Central memory CD8-positive, alpha-beta T cell (primary cell): ENCODE measurements at regions not wholly inside any gene's neighbourhood (a gene's known extent, or its start where the extent isn't known, plus 50 kb on each side); places are given as distances from the start of the nearest gene placed in this dataset.
"Not testable (repeated sequence)": the region's sequence is repeated elsewhere in the genome, so short reads cannot be mapped to it uniquely, and the experiment has no call there.

ENCODE experiments used
- ATAC-seq: fragments of 150-1000 bp; cut with Tn5 transposase; replicated peaks from 2 replicates; pipeline ENCODE4 v1.10.0; 2022; ENCODE audit warnings: mild to moderate bottlenecking, moderate FRiP score, moderate number of reproducible peaks; ENCODE audit not compliant: poor library complexity, severe bottlenecking; ENCODE audit errors: extremely low read depth
- DNase-seq, 2 donors: peaks; one replicate each; pipeline ENCODE4 v3.0.0; 2021; ENCODE audit warnings: low spot score in 2 of 2
- H3K27ac Mint-ChIP-seq: one replicate; pipeline ENCODE4 v1.8.0; 2022; ENCODE audit warnings: low read depth, mild to moderate bottlenecking, moderate library complexity, mixed read lengths
- H3K27me3 Mint-ChIP-seq: one replicate; pipeline ENCODE4 v1.8.0; 2022; ENCODE audit warnings: mixed read lengths
- H3K36me3 Mint-ChIP-seq: one replicate; pipeline ENCODE4 v1.8.0; 2022; ENCODE audit warnings: mild to moderate bottlenecking, moderate library complexity, mixed read lengths; ENCODE audit not compliant: insufficient read depth
- H3K4me1 Mint-ChIP-seq: one replicate; pipeline ENCODE4 v1.8.0; 2022; ENCODE audit warnings: mixed read lengths
- H3K4me3 Mint-ChIP-seq: one replicate; pipeline ENCODE4 v1.8.0; 2022; ENCODE audit warnings: mild to moderate bottlenecking, moderate library complexity, mixed read lengths
- H3K9me3 Mint-ChIP-seq: one replicate; pipeline ENCODE4 v1.8.0; 2022; ENCODE audit warnings: mixed read lengths

DNA sequence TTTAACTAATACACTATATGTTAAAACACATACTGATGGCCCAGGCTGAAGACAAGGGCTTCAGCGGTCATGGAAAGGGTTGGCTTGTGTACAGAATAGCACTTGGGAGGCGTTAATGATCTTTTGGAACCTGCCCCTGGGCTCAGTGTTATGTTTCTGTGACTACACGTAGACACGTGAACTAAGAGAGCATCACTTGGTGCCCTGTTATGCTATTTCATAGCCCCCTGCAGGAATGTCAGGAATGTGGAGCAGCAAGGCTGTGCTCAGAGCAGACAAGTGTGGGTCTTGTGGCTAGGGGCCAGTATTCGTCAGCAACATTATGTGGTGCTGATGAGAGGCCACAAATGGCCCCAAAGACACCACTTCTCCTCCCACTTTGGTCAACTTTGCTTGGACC lies 132.4 kb downstream of the MAP3K21 start:
- Mint-ChIP-seq H3K36me3 (no peaks in the 10 kb centered on the region), H3K9me3 (no peaks in the 10 kb centered on the region), H3K4me3 (no peak overlapping the region), H3K27me3 (peaks cover 38% of the 10 kb centered on the region), H3K4me1 (no peaks in the 10 kb centered on the region), H3K27ac (no peak overlapping the region)
- no peak for DNase-seq
- ATAC-seq, result no peak

GRCh38 chr1:233460692-233461091 lies 133.2 kb downstream of the MAP3K21 start:
- Mint-ChIP-seq H3K36me3 (no peaks in the 10 kb centered on the region), H3K4me3 (no peak overlapping the region), H3K27ac (no peak overlapping the region), H3K9me3 (no peaks in the 10 kb centered on the region), H3K4me1 (no peaks in the 10 kb centered on the region), H3K27me3 (peaks cover 31% of the 10 kb centered on the region)
- ATAC-seq (no peak), DNase-seq (no peak)

GRCh38 chr1:233461847-233462246 lies 134.3 kb downstream of the MAP3K21 start:
- no peak for ATAC-seq

DNA sequence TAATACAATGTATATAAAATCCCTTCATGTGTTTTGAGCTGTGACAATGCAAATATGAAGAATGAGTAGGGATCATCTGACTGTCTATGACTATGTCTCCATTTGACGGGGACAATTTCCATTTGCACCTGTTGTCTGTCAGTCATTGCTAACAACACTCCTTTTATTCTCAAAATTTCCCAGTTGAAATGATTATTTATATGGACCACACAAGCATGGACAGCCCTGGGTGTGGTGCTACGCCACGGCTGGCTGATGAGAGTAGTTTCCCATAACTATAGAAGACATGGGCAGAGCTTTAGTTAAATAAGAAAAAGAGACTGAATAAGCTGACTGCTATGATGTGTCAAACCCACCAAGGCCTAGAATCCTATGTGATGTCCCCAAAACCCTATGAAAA lies 135.8 kb downstream of the MAP3K21 start:
- Mint-ChIP-seq H3K9me3 (no peaks in the 10 kb centered on the region), H3K27me3 (peaks cover 28% of the 10 kb centered on the region), H3K4me1 (no peaks in the 10 kb centered on the region), H3K27ac (no peak overlapping the region), H3K36me3 (no peaks in the 10 kb centered on the region), H3K4me3 (no peak overlapping the region)
- no peak for DNase-seq
- ATAC-seq, result no peak

More at GRCh38 chr1:233461847-233462246, 134.3 kb downstream of the MAP3K21 start:
- H3K27me3 Mint-ChIP-seq, result peaks cover 28% of the 10 kb centered on the region
- no peaks in the 10 kb centered on the region for H3K9me3 Mint-ChIP-seq
- no peaks in the 10 kb centered on the region for H3K4me1 Mint-ChIP-seq
- DNase-seq, result no peak
- H3K4me3 Mint-ChIP-seq, result no peak overlapping the region
- no peaks in the 10 kb centered on the region for H3K36me3 Mint-ChIP-seq
- no peak overlapping the region for H3K27ac Mint-ChIP-seq

DNA sequence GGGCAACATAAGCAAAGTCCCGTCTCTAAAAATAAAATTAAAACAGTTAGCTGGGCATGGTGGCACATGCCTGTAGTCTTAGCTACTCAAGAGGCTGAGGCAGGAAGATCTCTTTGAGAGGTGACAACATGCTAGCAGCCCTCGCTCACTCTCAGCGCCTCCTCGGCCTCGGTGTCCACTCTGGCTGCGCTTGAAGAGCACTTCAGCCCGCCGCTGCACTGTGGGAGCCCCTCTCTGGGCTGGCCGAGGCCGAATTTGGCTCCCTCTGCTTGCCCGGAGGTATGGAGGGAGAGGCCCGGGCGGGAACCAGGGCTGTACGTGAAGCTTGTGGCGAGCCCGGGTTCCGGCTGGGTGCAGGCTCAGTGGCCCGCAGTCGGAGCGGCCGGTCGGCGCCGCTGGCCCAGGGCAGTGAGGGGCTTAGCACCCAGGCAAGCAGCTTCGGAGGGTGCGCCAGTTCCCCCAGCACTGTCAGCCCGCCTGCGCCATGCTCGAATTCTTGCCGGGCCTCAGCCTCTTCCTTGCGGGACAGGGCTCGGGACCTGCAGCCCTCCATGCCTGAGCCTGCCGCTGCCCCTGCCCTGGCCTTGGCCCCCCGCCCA lies 138.3 kb downstream of the MAP3K21 start:
- no peak for ATAC-seq
- H3K9me3 Mint-ChIP-seq, result no peaks in the 10 kb centered on the region
- DNase-seq, result no peak
- no peaks in the 10 kb centered on the region for H3K36me3 Mint-ChIP-seq
- H3K27me3 Mint-ChIP-seq, result peaks cover 12% of the 10 kb centered on the region
- H3K27ac Mint-ChIP-seq, result no peak overlapping the region
- no peak overlapping the region for H3K4me3 Mint-ChIP-seq
- H3K4me1 Mint-ChIP-seq, result no peaks in the 10 kb centered on the region

DNA sequence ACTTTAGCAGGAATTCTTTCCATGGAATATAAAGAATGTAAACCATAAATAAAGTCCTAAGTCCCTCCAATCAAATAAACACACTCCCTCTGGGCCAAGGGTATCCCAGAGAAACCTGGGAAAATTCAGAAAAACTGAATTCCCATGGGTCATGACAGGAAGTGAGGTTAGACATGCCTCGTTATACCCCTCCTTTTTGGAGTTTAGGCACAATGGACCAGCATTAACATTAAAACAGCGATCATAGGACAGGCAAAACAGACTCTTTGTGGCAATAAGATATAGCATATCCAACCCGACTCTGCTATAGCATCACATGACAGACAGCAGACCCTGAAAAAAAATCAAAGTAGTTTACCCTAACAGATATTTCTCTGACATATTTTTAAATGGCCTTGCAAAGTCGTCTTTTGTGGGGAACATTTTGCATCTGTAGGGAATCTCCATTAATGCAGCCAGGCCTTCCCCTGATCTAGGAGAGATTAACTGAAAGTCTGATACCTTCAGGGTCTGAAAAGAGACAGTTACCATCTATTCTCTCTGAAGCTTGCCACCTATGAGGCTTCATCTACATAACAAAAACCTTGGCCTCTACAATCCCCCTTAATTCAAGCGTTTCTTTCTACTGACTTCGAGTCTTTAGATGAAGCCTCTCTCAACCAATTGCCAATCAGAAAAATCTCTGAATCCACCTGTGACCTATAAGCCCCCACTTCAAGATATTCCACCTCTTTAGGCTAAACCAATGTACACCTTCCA lies 143.0 kb upstream of the KCNK1 start:
- peaks cover 34% of the 10 kb centered on the region for H3K27me3 Mint-ChIP-seq
- no peaks in the 10 kb centered on the region for H3K4me1 Mint-ChIP-seq
- H3K27ac Mint-ChIP-seq, result no peak overlapping the region
- DNase-seq (no peak), ATAC-seq (no peak)
- H3K9me3 Mint-ChIP-seq, result no peaks in the 10 kb centered on the region
- H3K4me3 Mint-ChIP-seq, result no peak overlapping the region
- no peaks in the 10 kb centered on the region for H3K36me3 Mint-ChIP-seq

- not testable (repeated sequence) for H3K36me3 Mint-ChIP-seq, ATAC-seq, DNase-seq, H3K9me3 Mint-ChIP-seq, H3K4me3 Mint-ChIP-seq, H3K4me1 Mint-ChIP-seq, H3K27ac Mint-ChIP-seq
- peaks cover 39% of the 10 kb centered on the region for H3K27me3 Mint-ChIP-seq
These were observed 142.1 kb upstream of the KCNK1 start for GRCh38 chr1:233471851-233472250.

- not testable (repeated sequence) for H3K9me3 Mint-ChIP-seq, H3K4me3 Mint-ChIP-seq, H3K4me1 Mint-ChIP-seq, DNase-seq, H3K36me3 Mint-ChIP-seq, ATAC-seq, H3K27ac Mint-ChIP-seq
- peaks cover 48% of the 10 kb centered on the region for H3K27me3 Mint-ChIP-seq
These were observed 141.1 kb upstream of the KCNK1 start for GRCh38 chr1:233472796-233473195.

DNA sequence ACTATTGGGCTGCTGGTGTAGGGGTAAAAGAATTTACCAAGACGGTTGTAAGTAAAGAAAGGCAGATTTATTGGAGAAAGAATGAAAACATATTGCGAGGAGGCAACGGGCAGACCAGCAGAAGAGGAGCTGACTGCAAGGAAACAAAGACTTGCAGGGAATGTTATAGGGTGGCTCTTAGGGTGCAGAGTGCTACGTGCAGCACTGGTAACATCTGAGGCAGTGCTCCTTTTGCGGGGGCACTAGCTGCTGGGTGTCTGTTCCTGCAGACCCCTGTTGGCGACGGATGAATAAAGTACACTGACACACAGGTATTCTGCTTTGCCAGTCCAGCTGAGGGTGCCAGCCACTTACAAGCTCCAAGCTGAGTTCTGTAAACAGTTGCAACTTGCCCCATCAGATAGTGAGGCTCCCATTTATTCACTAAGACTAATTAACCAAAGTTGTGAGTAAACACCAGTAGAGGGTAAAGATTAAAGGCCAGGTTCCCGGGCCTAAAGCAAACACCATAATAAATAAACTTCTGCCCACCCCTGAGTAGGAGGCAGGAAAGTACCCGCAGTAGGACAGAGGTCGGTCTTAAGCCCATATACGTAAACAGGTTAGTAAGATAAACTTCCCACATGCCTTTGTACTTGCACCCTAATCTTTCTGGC lies 140.2 kb upstream of the KCNK1 start:
- no peaks in the 10 kb centered on the region for H3K9me3 Mint-ChIP-seq
- peaks cover 57% of the 10 kb centered on the region for H3K27me3 Mint-ChIP-seq
- no peaks in the 10 kb centered on the region for H3K4me1 Mint-ChIP-seq
- ATAC-seq (no peak), DNase-seq (no peak)
- H3K27ac Mint-ChIP-seq, result no peak overlapping the region
- H3K4me3 Mint-ChIP-seq, result no peak overlapping the region
- H3K36me3 Mint-ChIP-seq, result no peaks in the 10 kb centered on the region

DNA sequence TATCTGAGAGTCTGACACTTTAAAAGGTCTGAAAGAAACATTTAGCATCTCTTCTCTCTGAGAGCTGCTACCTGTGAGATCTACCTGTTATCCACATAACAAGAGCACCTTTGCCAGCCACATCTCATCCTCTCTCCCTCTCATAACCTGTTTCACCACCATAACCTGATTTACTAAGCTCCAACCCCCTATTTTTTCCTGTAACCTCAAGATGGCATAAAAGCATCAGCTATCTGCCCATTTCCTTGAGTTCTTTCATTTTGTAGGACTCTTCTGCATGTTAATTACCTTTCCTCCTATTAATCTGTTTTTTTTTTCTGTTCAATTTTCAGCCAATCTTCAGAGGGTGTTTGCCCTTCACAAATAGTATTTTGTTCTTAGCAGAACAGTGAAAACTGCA lies 136.5 kb upstream of the KCNK1 start:
- DNase-seq (no peak), ATAC-seq (no peak)
- Mint-ChIP-seq H3K4me3 (no peak overlapping the region), H3K27me3 (peaks cover 66% of the 10 kb centered on the region), H3K27ac (no peak overlapping the region), H3K4me1 (no peaks in the 10 kb centered on the region), H3K36me3 (no peaks in the 10 kb centered on the region), H3K9me3 (no peaks in the 10 kb centered on the region)

DNA sequence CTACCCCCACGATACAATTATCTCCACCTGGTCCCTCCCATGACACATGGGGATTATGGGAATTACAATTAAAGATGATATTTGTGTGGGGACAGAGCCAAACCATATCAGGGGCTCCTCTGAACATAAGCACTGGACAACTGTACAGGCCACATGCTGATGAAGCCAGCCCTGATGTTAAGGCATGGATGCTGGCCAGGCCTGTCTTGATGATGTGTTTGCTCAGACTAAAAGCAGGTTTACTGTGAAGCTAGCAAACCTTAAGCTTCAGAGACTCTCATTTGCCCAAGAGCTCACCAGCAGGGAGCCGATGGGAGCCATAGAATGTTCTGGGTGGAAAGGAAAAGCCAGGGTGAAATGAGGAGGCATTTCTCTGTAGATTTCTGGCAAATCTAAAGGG lies 135.3 kb upstream of the KCNK1 start:
- Mint-ChIP-seq H3K4me1 (no peaks in the 10 kb centered on the region), H3K27me3 (peaks cover 60% of the 10 kb centered on the region), H3K36me3 (no peaks in the 10 kb centered on the region), H3K9me3 (no peaks in the 10 kb centered on the region), H3K27ac (no peak overlapping the region), H3K4me3 (no peak overlapping the region)
- ATAC-seq (no peak), DNase-seq (no peak)

GRCh38 chr1:233479110-233479890 lies 134.6 kb upstream of the KCNK1 start:
- ATAC-seq (no peak), DNase-seq (no peak)
- no peak overlapping the region for H3K27ac Mint-ChIP-seq
- H3K4me1 Mint-ChIP-seq, result no peaks in the 10 kb centered on the region
- no peaks in the 10 kb centered on the region for H3K36me3 Mint-ChIP-seq
- no peak overlapping the region for H3K4me3 Mint-ChIP-seq
- no peaks in the 10 kb centered on the region for H3K9me3 Mint-ChIP-seq
- H3K27me3 Mint-ChIP-seq, result peaks cover 65% of the 10 kb centered on the region
